ENCODE measurements at regions not wholly inside any gene's neighbourhood (a gene's known extent, or its start where the extent isn't known, plus 50 kb on each side); places are given as distances from the start of the nearest gene placed in this dataset.

DNA sequence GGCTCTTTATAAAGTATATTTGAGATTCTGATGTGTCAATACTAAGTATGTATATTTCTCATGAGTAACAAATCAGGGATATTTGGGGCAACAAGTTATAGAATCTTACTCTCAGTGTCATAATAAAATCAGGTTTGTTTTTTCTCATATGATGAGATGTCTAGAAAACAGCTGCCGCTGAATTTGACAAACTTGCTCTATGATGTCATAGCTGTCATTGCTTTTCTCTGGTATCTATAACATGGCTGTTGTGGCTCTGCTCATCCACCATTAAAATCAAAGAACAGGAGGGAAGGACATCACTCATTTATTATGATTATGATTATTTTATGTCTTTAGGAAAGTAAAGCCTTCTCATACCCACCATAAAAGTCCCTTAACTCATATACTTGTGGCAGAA lies 417.2 kb upstream of the LRRTM4 start:
- TF ChIP-seq, protein P1, sequence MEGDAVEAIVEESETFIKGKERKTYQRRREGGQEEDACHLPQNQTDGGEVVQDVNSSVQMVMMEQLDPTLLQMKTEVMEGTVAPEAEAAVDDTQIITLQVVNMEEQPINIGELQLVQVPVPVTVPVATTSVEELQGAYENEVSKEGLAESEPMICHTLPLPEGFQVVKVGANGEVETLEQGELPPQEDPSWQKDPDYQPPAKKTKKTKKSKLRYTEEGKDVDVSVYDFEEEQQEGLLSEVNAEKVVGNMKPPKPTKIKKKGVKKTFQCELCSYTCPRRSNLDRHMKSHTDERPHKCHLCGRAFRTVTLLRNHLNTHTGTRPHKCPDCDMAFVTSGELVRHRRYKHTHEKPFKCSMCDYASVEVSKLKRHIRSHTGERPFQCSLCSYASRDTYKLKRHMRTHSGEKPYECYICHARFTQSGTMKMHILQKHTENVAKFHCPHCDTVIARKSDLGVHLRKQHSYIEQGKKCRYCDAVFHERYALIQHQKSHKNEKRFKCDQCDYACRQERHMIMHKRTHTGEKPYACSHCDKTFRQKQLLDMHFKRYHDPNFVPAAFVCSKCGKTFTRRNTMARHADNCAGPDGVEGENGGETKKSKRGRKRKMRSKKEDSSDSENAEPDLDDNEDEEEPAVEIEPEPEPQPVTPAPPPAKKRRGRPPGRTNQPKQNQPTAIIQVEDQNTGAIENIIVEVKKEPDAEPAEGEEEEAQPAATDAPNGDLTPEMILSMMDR (IDR thresholded peaks at IDR 0.05; ENCODE audit: low read depth, low read length, missing input control) = no peak
- TF ChIP-seq, protein P2, sequence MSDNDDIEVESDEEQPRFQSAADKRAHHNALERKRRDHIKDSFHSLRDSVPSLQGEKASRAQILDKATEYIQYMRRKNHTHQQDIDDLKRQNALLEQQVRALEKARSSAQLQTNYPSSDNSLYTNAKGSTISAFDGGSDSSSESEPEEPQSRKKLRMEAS (IDR thresholded peaks at IDR 0.05) = no peak
- TF ChIP-seq RAD21 (IDR thresholded peaks at IDR 0.05) (no peak), SP1 (IDR thresholded peaks at IDR 0.05) (no peak), JUND (IDR thresholded peaks at IDR 0.05) (no peak), YY1 (IDR thresholded peaks at IDR 0.05) (no peak), TAF1 (conservative IDR thresholded peaks at IDR 0.05) (no peak)
- TF ChIP-seq, protein P3, sequence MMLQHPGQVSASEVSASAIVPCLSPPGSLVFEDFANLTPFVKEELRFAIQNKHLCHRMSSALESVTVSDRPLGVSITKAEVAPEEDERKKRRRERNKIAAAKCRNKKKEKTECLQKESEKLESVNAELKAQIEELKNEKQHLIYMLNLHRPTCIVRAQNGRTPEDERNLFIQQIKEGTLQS (IDR thresholded peaks at IDR 0.05) = no peak
